ENCODE measurements at regions not wholly inside any gene's neighbourhood (a gene's known extent, or its start where the extent isn't known, plus 50 kb on each side); places are given as distances from the start of the nearest gene placed in this dataset.

DNA sequence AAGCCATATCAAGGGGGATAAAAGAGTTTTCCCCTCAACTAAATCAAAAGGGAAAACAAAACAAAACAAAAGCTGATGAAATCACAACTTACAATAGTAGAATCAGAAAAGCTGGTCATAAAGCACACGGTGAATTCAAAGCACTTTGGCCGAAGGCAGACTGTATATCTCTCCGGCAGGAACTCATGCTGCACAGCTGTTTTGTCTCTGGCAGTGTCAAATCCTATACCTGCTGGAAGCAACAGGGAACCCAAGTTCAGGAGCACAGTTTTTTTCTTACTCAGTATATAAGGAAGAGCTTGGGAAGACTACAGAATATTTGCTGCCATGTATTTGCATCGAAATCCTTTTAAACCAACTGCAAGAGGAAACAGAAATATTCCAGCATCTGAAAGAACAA is 213.7 kb downstream of the RFC3 start:
- TF ChIP-seq POLR2A (IDR thresholded peaks at IDR 0.05; ENCODE audit: extremely low read depth, insufficient read length) (no peak), MYC (IDR thresholded peaks at IDR 0.05; ENCODE audit: low read depth, low read length) (no peak)
- TF ChIP-seq, protein P1, sequence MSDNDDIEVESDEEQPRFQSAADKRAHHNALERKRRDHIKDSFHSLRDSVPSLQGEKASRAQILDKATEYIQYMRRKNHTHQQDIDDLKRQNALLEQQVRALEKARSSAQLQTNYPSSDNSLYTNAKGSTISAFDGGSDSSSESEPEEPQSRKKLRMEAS (IDR thresholded peaks at IDR 0.05; ENCODE audit: low read depth, low read length), result no peak
- TF ChIP-seq, protein P2, sequence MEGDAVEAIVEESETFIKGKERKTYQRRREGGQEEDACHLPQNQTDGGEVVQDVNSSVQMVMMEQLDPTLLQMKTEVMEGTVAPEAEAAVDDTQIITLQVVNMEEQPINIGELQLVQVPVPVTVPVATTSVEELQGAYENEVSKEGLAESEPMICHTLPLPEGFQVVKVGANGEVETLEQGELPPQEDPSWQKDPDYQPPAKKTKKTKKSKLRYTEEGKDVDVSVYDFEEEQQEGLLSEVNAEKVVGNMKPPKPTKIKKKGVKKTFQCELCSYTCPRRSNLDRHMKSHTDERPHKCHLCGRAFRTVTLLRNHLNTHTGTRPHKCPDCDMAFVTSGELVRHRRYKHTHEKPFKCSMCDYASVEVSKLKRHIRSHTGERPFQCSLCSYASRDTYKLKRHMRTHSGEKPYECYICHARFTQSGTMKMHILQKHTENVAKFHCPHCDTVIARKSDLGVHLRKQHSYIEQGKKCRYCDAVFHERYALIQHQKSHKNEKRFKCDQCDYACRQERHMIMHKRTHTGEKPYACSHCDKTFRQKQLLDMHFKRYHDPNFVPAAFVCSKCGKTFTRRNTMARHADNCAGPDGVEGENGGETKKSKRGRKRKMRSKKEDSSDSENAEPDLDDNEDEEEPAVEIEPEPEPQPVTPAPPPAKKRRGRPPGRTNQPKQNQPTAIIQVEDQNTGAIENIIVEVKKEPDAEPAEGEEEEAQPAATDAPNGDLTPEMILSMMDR (IDR thresholded peaks at IDR 0.05; ENCODE audit: low read depth, low read length), result no peak
- no peak for DNase-seq (ENCODE audit: low read depth)

DNA sequence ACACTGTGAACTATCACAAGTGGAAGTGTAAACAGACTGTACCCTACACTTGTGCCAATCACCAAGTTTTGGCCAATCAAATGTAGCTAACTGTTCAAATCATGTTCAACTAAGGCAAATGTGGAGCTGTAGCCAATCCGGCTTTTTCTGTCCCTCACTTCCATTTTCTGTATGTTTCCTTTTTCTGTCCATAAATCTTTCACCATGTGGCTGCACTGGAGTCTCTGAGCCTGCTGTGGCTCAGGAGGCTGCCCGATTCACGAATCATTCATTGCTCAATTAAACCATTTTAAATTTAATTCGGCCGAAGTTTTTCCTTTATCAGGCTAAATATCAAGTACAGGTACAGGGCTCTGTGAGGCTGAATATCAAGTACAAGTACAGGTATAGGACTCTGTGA is 216.5 kb downstream of the RFC3 start:
- DNase-seq (ENCODE audit: low read depth), result no peak
- no peak overlapping the region for H3K4me3 ChIP-seq (ENCODE audit: low read depth, low read length)
- TF ChIP-seq, protein P2 (IDR thresholded peaks at IDR 0.05; ENCODE audit: low read depth, low read length), result no peak
- TF ChIP-seq MYC (IDR thresholded peaks at IDR 0.05; ENCODE audit: low read depth, low read length) (no peak), POLR2A (IDR thresholded peaks at IDR 0.05; ENCODE audit: extremely low read depth, insufficient read length) (no peak)
- TF ChIP-seq, protein P1 (IDR thresholded peaks at IDR 0.05; ENCODE audit: low read depth, low read length), result no peak

More for the DNA sequence above, 213.7 kb downstream of the RFC3 start:
- no peak overlapping the region for H3K4me3 ChIP-seq (ENCODE audit: low read depth, low read length)

DNA sequence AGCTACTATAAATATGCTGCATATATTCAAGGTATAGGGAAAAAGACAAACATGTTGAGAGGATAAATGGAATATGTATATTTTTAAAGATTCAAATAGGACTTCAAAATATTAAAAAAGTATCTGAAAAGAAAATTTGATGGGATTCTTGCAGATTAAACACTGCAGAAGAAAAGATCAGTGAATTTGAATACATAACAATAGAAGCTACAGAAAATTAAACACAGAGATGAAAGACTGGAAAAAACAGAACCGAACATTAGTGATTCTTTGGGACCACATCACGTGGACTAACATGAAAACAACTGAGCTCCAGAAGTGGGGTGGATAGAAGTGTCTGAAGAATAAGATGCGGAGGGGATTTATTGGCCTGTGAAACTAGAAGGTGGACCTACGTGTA is 217.2 kb downstream of the RFC3 start:
- TF ChIP-seq, protein P2 (IDR thresholded peaks at IDR 0.05; ENCODE audit: low read depth, low read length), result no peak
- no peak for TF ChIP-seq POLR2A (IDR thresholded peaks at IDR 0.05; ENCODE audit: extremely low read depth, insufficient read length)
- H3K4me3 ChIP-seq (ENCODE audit: low read depth, low read length), result no peak overlapping the region
- no peak for DNase-seq (ENCODE audit: low read depth)

DNA sequence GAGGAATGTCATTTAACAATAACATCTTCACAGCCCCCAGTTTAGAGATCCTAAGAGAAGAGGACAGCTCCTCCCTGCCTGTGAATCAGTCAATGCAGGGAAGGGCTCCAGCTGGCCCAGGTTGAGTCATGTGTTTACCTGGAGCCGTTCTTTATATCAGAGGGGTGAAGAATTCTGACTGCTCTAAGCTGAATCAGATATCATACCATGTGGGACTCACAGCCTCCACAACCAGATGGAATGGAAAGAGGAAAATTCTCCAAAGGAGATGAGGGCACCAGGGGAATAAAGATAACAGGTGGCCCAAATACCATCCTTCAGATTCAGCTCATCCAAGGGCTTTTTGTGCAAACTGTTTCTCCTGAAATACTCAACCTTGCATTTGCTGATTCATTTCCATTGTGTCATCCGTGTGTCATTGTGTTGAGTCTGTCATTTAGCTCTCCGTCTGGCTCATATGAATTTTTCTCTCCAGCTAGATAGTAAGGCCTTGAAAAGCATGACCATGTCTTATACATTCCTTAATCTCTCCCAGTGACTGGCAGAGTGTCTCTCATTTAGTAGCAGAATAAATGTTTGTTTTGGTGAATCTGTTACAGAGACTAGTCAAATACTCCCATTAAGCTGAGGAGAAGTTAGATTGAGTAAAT is 217.9 kb downstream of the RFC3 start:
- DNase-seq (ENCODE audit: low read depth), result no peak
- TF ChIP-seq POLR2A (IDR thresholded peaks at IDR 0.05; ENCODE audit: extremely low read depth, insufficient read length), result no peak
- TF ChIP-seq, protein P1 (IDR thresholded peaks at IDR 0.05; ENCODE audit: low read depth, low read length), result no peak
- TF ChIP-seq, protein P2 (IDR thresholded peaks at IDR 0.05; ENCODE audit: low read depth, low read length), result no peak
- TF ChIP-seq MYC (IDR thresholded peaks at IDR 0.05; ENCODE audit: low read depth, low read length), result no peak
- no peak overlapping the region for H3K4me3 ChIP-seq (ENCODE audit: low read depth, low read length)

DNA sequence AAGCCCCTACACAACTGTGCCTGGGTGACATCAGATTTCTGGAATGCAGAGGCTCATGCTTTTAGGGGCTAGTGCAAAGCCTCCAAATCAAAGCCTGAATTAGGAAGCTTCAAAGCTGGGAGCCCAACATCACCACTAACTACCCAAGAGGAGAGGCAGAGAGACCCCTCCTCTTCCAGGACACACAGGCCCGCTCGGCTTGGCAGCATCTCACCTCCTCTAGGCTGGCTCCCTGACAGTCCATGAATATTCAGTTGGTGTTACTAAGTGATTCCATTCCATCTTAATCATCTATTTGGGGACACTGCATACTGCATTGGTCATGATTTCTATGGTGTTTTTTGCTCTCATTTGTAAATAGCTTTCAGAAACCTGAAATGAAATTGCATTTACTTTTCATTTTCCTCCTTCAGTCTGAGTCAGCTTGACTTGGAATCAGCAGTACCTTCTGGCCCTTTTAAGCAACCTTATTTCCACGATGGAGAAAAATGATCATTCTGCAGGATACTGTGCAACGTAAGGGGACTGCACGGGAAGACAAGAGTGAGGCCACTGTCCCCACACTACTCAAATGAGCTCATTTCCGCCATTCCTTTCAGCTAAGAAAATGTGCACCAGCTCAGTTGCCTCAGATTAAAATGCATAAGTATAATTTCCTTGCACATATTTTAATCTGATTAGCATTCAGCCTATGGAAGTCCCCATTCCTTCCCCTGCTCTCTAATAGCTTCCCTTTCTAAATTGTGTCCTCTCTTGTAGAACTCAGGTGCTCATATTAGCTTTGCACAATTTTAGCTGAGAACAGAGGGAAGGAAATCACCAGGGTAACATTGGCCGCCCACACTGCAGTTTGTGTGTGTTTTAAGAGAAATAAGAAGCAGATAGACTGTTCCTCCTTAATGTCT is 219.9 kb downstream of the RFC3 start:
- TF ChIP-seq MYC (IDR thresholded peaks at IDR 0.05; ENCODE audit: low read depth, low read length), result no peak
- TF ChIP-seq, protein P1 (IDR thresholded peaks at IDR 0.05; ENCODE audit: low read depth, low read length), result no peak
- TF ChIP-seq POLR2A (IDR thresholded peaks at IDR 0.05; ENCODE audit: extremely low read depth, insufficient read length), result no peak
- TF ChIP-seq, protein P2 (IDR thresholded peaks at IDR 0.05; ENCODE audit: low read depth, low read length), result no peak
- H3K4me3 ChIP-seq (ENCODE audit: low read depth, low read length), result no peak overlapping the region
- DNase-seq (ENCODE audit: low read depth), result no peak
